Lower leg skin (tissue), 4 donors: ENCODE measurements at regions not wholly inside any gene's neighbourhood (a gene's known extent, or its start where the extent isn't known, plus 50 kb on each side); places are given as distances from the start of the nearest gene placed in this dataset.

Experiments used
- DNase-seq, 2 donors: peaks; one replicate each; pipeline ENCODE4 v3.0.0-alpha.2; 2019; ENCODE audit warnings: low spot score in 2 of 2
- H3K4me3 ChIP-seq: fragments of 200-600 bp; sonication (generic); 2 replicates; pipeline ENCODE4 v1.5.1; 2017; ENCODE audit warnings: mild to moderate bottlenecking, low read depth; ENCODE audit not compliant: poor library complexity, severe bottlenecking
- CTCF ChIP-seq, 3 donors: fragments of 450-650 bp; IDR thresholded peaks; one replicate each; pipeline ENCODE4 v1.5.1; 2016; ENCODE audit warnings: antibody characterized with exemption in 3 of 3, mild to moderate bottlenecking in 3 of 3, moderate library complexity in 2 of 3
- POLR2A ChIP-seq, 2 donors: fragments of 450-650 bp; IDR thresholded peaks; one replicate each; pipeline ENCODE4 v1.6.1; 2016 to 2017; ENCODE audit warnings: antibody characterized with exemption in 2 of 2, mild to moderate bottlenecking in 1 of 2, moderate library complexity in 1 of 2
- WGBS, 2 donors: methylation state at CpG; one replicate each; pipeline ENCODE4 v1.1.5; 2018; 5-methylcytosine and 5-hydroxymethylcytosine counted together
- intact Hi-C: fragments of 100-400 bp; cut with DNase I; formaldehyde crosslinking; loops from one replicate; pipeline ENCODE4 v1.15.0; 2023; ENCODE audit warnings: low total_unique reads

GRCh38 chr2:8414946-8415879, 266.6 kb upstream of the ID2 start:
- intact Hi-C loops = no loop called here
- no peak overlapping the region for H3K4me3 ChIP-seq
- no peak for DNase-seq
- no peak for TF ChIP-seq POLR2A (IDR thresholded peaks at IDR 0.05)
- TF ChIP-seq CTCF (IDR thresholded peaks at IDR 0.05) = no peak
- 46 to 68% methylated on average over 13 of the region's 13 CpGs for WGBS, 2 donors

- 96% methylated on average over 6 of the region's 6 CpGs for WGBS, 2 donors
- DNase-seq = no peak
- H3K4me3 ChIP-seq = no peak overlapping the region
- TF ChIP-seq CTCF (IDR thresholded peaks at IDR 0.05) = no peak
- no peak for TF ChIP-seq POLR2A (IDR thresholded peaks at IDR 0.05)
- intact Hi-C loops = no loop called here
These were observed 265.8 kb upstream of the ID2 start for GRCh38 chr2:8416001-8416571.

- no peak for TF ChIP-seq CTCF (IDR thresholded peaks at IDR 0.05)
- no peak for TF ChIP-seq POLR2A (IDR thresholded peaks at IDR 0.05)
- DNase-seq = peak in 1 of 2 donors; percentile 25
- H3K4me3 ChIP-seq = no peak overlapping the region
- 72 to 74% methylated on average over 10 of the region's 10 CpGs for WGBS, 2 donors
- intact Hi-C loops = no loop called here
These were observed 264.7 kb upstream of the ID2 start for GRCh38 chr2:8416849-8417832.

GRCh38 chr2:8418721-8419120, 263.1 kb upstream of the ID2 start:
- no peak overlapping the region for H3K4me3 ChIP-seq
- intact Hi-C loops = no loop called here
- TF ChIP-seq POLR2A (IDR thresholded peaks at IDR 0.05) (no peak), CTCF (IDR thresholded peaks at IDR 0.05) (no peak)
- WGBS, 2 donors = 77 to 86% methylated on average over 3 of the region's 3 CpGs
- DNase-seq = no peak

GRCh38 chr2:8421658-8422449, 260.0 kb upstream of the ID2 start:
- no peak for TF ChIP-seq POLR2A (IDR thresholded peaks at IDR 0.05)
- no peak for TF ChIP-seq CTCF (IDR thresholded peaks at IDR 0.05)
- 71 to 84% methylated on average over 11 of the region's 11 CpGs for WGBS, 2 donors
- intact Hi-C loops = no loop called here

More at GRCh38 chr2:8421658-8422449, 260.0 kb upstream of the ID2 start:
- no peak overlapping the region for H3K4me3 ChIP-seq
- DNase-seq = peak in 1 of 2 donors; percentile 68
